SHP77 (cell line): ENCODE measurements at regions not wholly inside any gene's neighbourhood (a gene's known extent, or its start where the extent isn't known, plus 50 kb on each side); places are given as distances from the start of the nearest gene placed in this dataset.
"Not testable (repeated sequence)": the region's sequence is repeated elsewhere in the genome, so short reads cannot be mapped to it uniquely, and the experiment has no call there.

Experiments used
- DNase-seq, 2 experiments: peaks; one replicate each; lab custom pipeline; 2025; lab: John Stamatoyannopoulos, UW

GRCh38 chr1:243996223-243996622 lies 54.9 kb upstream of the ZBTB18 start:
- no peak for DNase-seq

- DNase-seq = no peak
These were observed 59.4 kb upstream of the ZBTB18 start for GRCh38 chr1:243991650-243992049.

- no peak for DNase-seq
These were observed 66.3 kb upstream of the ZBTB18 start for GRCh38 chr1:243984788-243985187.

GRCh38 chr1:243982447-243983018 lies 68.5 kb upstream of the ZBTB18 start:
- DNase-seq = no peak

- no peak for DNase-seq
These were observed 70.6 kb upstream of the ZBTB18 start for GRCh38 chr1:243980471-243980870.

- no peak for DNase-seq
These were observed 71.0 kb upstream of the ZBTB18 start for GRCh38 chr1:243980071-243980470.

- DNase-seq = no peak
These were observed 71.7 kb upstream of the ZBTB18 start for GRCh38 chr1:243979396-243979795.

- DNase-seq = no peak
These were observed 74.0 kb upstream of the ZBTB18 start for GRCh38 chr1:243977094-243977493.

- DNase-seq = no peak
These were observed 76.4 kb upstream of the ZBTB18 start for GRCh38 chr1:243974451-243975292.

- DNase-seq = no peak
These were observed 77.9 kb upstream of the ZBTB18 start for GRCh38 chr1:243973169-243973568.

GRCh38 chr1:243970077-243970476 lies 81.0 kb upstream of the ZBTB18 start:
- DNase-seq = no peak

- no peak for DNase-seq
These were observed 82.7 kb upstream of the ZBTB18 start for GRCh38 chr1:243968413-243968812.

GRCh38 chr1:243964915-243965314 lies 86.2 kb upstream of the ZBTB18 start:
- no peak for DNase-seq

GRCh38 chr1:243963571-243963970 lies 87.5 kb upstream of the ZBTB18 start:
- no peak for DNase-seq

GRCh38 chr1:243962541-243962940 lies 88.5 kb upstream of the ZBTB18 start:
- no peak for DNase-seq

- DNase-seq = no peak
These were observed 91.1 kb upstream of the ZBTB18 start for GRCh38 chr1:243959998-243960397.

GRCh38 chr1:243957141-243957540 lies 93.9 kb upstream of the ZBTB18 start:
- no peak for DNase-seq

- no peak for DNase-seq
These were observed 94.6 kb upstream of the ZBTB18 start for GRCh38 chr1:243956450-243956849.

GRCh38 chr1:243951207-243951606 lies 99.9 kb upstream of the ZBTB18 start:
- DNase-seq = not testable (repeated sequence)

- no peak for DNase-seq
These were observed 100.1 kb upstream of the AKT3 start for GRCh38 chr1:243950166-243950565.

GRCh38 chr1:243946946-243947345 lies 96.9 kb upstream of the AKT3 start:
- peak; percentile 68 to 71 for DNase-seq

GRCh38 chr1:243946253-243946652 lies 96.2 kb upstream of the AKT3 start:
- no peak for DNase-seq

- DNase-seq = no peak
These were observed 95.7 kb upstream of the AKT3 start for GRCh38 chr1:243945727-243946126.
